ENCODE measurements at regions not wholly inside any gene's neighbourhood (a gene's known extent, or its start where the extent isn't known, plus 50 kb on each side); places are given as distances from the start of the nearest gene placed in this dataset.
"Not testable (repeated sequence)": the region's sequence is repeated elsewhere in the genome, so short reads cannot be mapped to it uniquely, and the experiment has no call there.

DNA sequence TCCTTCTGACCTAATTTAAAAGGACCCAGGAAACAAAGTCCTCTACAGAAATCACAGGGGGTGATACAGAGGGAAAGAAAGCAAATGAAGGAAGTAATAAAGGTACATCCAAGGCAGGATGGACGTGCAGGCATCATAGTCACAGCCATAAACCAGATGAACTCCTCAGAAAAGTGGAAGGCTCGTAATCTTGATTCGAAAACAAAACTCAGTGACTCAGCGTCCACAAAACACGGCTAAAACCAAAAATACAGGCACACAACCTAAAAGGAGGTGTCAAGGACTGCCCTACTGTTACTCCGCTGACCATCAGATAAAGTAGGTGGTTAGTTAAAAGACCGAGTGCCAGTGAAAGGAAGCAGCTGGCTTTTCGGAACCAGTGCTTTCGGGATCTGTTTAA lies 81.5 kb downstream of the TRIM69 start:
- not testable (repeated sequence) for FAIRE-seq

DNA sequence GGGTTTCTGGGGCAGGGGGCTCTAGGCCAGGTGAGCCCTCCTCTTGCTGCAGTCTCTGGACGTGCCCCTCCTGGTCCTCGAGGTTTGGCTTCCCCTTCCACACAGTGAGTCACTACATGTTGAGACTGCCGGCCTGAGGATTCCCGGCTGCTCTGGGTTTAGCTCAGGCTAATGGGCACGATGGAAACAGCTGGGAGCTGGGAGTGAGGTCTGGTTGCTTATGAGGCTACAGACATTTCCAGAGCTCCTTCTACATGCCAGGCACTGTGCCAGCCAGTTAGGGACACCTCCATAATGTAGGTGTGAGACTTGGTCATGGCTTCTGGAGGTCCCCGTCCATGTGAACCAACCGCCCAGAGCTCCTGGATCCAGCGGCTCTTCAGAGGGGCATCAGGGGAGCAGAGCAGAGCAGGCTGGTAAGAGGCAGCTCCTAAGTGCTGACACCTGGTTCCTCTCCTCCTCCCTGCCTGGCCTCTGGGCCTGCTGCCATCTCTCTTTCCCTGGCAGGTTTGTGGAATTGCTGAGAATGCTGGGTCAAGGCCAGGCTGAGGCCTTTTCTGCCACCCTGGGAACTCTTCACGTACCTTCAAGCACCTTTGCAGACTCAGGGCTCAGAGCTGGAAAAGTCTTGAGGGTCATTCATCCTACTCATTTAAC lies 83.1 kb downstream of the TRIM69 start:
- FAIRE-seq, result not testable (repeated sequence)

DNA sequence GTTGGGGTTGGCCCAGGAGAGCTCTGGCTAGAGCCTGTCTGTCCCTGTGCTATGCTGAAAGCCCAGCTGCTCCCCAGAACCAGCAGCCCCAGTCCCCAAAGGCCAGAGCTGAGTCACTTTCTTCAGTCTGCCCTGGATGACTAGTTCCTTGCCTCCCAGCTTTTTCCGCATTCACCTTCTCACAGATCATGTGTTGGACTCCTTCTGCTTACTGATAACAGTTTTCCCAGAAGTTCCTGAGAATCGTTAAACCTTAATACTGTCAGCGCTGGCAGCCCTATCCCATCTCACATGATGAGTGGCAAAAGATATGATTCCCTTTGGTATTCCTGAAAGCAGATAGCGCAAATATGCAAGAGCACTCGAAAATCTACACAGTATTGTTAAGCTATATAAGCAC lies 84.2 kb downstream of the TRIM69 start:
- FAIRE-seq, result not testable (repeated sequence)

DNA sequence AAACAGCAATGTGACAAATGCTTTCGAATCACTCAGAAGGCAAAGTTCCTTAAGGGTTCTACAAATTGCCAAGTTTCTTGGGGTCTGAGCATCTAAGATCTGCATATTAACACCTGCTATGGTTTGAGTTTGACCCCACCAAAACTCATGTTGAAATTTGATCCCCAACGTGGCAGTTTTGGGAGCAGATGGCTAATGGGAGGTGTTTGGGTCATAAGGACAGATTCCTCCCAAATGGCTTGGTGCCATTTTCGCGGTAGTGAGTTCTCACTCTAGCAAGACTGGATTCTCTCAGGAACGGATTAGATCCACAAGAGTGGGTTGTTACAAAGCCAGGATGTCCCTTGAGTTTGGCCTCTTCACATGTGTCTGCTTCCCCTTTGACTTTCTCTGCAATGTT lies 84.6 kb downstream of the TRIM69 start:
- FAIRE-seq, result not testable (repeated sequence)

DNA sequence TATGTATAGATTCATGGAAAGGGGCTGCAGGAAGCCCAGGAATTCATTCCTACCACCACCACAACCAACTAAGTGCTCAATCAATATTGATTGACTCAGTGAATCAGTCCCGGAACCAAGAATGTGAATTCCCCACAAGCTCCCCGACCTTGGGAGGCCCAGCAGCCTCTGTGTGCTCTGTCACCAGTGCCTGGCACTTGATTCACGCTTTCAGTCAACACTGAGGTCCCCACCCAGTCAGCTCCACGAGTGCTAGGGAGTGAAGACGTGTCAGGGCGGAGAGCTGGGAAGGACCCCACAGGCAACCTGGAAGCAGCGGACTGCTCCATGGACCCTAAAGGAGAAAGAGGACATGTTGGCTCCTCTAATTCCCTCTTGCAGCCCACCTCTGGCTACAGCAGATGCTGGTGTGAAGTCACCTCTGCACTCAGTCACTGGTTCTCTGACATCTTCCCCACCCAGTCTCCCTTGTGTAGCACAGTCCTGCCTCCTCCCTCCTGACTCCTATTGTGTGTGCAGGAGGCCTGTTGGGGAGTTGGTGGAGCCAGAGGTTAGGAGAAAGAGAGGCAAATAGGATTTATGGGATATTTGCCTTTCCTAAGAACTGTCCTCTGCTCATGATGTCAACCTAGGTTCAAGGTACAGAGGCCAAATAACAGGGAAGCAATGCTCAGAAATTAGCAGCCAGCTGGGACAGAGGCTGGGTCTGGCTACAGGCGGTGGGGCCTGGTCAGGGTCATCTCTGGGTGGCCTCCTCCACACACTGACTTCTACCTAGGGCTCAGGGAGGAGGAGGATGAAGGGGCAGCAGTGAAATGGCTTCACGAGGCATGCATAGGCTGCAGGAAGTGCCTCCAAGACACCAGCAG lies 88.2 kb downstream of the TRIM69 start:
- not testable (repeated sequence) for FAIRE-seq

DNA sequence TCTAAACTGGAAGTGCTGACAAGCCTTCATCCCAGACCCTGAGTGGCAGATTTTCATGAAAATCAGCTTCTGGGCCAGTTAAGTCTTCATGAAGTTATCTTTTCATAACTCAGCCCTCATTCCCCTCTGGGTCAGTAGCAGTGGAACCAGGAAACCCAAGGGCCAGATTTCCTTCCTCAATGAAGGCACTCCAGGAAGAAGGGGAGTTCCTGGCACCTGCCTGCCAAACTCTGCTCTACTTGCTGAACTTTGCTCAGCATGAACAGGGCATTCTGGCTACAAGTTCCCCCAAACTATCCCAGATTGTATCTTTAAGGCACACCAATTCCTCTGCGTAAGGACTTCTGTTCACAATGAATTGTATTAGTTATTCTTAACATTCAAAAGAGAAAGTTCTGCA lies 90.3 kb downstream of the TRIM69 start:
- not testable (repeated sequence) for FAIRE-seq

DNA sequence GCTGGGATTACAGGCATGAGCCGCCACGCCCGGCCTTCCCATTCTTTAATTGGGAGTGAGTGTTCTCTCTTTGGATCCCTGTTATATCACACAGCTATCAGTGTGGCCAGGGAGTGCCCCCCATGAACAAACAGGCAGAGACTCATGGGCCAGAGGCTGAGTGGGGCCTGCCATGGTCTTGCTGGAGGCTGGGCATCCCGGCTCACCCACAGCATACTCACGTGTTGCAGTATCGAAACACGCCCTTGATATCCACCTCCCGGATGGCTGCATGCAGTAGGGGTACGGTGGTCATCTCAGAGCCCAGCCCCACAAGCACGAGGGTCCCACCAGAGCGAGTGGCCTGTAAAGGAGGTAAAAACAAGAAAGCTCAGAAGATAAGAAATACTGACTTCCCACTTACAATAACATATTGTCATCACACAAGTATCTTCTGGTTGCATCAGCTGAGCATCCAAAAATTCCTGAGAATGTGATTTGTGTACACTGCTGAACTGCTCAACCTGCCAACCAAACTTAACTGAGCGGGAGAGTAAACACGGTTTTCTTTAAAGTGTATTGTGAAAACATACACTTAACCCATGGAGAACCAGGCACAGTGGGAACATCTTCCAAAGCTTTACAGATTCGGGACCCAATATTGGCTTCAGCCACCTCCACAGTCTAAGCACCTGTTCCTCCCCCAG lies 92.0 kb downstream of the TRIM69 start:
- FAIRE-seq, result not testable (repeated sequence)

DNA sequence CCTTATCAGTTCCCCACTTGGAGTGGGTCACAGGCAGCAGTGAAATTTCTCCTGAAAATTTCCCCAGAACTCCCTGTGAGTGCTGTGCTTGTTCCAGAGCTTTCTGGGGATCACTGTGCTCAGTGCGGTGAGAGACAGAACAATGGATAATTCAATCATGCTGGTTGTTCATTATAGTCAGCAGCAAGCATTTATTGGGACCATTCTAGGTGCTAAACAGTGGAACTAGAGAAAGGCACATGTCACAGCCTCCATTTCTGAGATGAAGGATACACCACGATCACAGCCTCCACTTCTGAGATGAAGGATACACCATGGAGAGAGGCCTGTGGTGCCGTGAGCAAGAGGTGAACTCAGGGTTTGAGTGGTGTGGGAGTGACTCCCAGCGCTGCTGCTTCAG lies 92.8 kb downstream of the TRIM69 start:
- FAIRE-seq, result not testable (repeated sequence)

DNA sequence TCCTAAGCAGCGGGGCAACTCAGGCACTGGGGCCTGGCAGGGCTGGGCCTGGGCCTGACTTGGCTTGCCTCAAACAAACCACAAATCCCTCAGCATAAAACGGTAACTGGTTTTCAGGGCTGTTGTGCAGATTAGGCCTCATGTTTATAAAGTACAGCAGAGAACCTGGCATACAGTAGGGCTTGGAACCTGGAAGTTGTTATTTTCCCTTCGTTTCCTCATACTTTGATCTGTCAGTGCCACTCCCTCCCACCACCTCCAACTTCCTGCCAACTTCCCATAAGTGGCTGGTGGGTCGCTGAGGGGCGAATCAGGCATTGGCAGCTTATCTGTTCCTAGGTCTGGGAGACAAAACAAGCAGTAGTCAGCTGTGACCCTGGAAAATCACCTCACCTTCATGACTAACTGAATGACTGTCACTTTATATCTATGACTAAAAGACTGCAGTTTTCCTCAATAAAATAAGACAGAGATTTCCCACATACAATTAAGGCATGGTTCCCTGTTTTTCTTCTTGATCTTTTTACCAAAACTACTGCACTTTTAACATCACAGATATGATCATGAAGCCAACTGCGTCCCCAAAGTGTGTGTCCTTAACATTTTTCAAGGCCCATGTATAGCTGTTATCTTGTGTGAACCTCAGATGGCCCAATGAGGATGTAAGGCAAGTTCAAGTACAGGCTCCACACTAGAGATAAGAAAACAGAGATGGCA lies 94.5 kb downstream of the TRIM69 start:
- FAIRE-seq, result not testable (repeated sequence)

DNA sequence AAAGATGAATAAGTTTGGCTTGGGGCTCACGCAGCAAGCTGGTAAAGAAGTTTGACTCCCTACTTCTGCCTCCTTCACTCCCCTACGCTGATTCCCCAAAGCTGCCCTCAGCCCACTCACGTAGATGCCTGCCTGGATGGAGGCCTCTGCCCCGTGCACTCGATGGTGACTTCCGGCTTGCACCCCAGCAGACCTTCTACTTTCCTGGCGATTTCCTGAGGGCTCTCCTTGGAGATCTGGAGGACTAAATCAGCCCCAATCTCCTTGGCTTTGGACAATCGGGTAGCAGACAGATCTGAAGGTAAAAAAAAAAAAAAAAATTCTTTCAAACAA lies 95.0 kb downstream of the TRIM69 start:
- not testable (repeated sequence) for FAIRE-seq

DNA sequence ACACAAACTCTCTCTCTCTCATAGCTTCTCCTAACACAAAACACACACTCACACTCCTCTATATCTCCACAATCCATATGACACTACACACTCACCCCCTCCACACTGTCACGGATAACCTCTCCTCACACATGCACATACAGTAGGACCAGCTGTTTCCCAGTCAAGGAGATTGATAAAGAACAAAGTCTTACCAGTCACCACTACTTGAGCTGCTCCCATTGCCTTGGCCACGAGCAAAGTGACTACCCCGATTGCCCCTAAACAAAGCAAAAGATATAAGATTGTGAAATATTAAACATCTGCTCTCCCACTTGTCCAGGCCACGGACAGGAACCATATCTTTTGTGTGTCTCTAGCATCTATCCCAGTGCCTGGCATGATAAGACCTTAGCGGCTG lies 95.8 kb downstream of the TRIM69 start:
- not testable (repeated sequence) for FAIRE-seq

DNA sequence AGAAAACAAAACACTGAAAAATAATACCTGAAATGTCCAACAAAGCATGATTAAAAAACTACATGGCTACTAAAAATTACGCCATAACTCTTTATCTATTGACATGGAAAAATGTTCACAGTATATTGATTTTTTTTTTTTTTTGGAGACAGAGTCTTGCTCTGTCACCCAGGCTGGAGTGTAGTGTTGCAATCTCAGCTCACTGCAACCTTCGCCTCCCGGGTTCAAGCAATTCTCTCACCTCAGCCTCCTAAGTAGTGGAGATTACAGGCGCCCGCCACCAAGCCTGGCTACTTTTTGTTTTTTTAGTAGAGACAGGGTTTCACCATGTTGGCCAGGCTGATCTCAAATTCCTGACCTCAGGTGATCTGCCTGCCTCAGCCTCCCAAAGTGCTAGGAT lies 96.8 kb downstream of the TRIM69 start:
- FAIRE-seq, result not testable (repeated sequence)

DNA sequence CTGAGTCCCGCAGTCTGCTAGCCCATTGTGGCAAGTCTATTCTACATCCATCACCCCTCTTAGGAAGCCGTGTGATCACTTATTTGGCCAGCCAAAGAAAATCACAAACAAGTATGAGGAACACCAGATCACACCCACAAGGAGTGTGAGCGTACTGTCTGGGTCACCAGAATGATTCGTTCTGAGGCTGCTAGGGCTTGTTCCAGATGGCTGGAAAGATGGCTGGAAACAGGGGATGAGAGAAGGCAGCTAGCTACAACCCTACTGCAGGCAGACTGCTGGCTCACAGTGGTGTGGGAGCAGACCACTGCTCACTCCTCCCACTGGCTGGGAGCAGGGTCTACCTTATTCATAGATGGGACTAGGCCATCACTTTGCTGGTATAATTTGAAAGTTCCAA lies 97.4 kb downstream of the TRIM69 start:
- FAIRE-seq, result not testable (repeated sequence)

DNA sequence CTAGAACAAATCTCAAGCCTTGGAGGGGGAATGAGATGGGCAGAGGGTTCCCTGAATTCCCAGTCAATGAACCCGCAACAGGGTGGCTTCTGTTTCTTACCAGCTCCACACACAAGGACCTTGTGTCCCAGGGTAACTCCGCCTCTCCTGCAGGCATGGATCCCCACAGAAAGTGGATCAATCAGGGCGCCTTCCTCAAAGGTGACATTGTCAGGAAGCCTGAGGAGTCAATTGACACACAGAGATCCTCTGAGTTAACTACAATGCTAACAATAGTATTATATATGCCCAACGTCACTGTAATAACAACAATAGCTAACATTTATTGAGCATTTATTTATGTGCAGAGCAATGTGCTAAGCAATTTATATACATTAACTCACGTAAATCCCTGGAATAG lies 98.8 kb downstream of the TRIM69 start:
- FAIRE-seq, result not testable (repeated sequence)

DNA sequence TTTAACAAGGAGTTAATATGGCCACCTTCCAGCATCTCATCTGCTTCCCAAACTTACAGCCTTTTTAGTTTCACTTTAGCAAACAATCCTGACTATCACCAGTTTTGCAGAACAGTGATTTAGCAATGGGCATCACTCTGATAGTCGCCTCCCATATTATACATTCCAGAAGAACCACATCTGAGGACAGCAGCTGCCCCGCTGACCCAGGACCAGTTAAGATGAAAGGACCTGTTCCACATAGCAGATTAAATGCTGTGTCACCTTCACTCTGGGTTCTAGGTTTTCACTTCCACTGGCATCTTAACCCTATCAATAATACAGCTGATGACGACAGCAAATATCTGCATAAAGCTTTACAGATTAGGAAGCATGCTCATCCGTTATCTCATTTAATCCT lies 99.8 kb downstream of the TRIM69 start:
- no peak for FAIRE-seq

DNA sequence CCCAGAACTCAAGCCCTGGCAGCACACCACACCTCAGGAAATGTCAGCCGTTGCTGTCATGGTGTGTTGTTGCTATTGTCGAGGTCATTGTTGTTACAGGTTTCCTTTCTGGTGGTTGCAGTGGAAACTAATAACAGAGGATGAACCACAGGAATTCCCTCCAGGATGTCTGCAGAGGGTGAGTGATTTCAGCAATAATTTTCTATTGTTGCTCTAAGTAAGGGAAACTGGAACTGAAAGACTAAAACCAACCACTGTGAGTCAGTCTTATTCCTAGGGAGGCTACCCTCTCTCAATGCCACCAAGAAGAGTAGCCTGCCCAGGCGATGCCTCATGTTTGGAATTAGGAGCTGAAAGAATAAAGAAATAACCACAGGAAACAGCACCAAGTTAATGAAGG lies 102.6 kb downstream of the TRIM69 start:
- not testable (repeated sequence) for FAIRE-seq

DNA sequence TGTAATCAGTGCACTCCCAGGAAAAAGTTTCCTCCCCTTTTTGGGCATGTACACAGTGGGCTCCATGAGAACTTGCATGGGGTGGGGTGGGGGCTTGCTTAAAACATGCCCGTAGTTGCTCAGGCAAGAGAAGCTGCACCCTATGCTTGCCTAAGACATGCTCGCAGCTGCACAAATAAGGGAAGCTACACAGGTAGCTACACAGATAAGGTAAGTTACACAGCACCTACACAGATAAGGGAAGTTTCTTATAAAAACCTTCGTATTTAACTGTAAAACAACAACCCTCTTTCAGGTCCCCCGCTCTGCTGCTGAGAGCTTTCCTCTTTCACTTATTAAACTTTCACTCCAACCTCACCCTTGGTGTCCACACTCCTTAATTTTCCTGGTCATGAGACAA lies 105.4 kb downstream of the TRIM69 start:
- FAIRE-seq, result not testable (repeated sequence)

DNA sequence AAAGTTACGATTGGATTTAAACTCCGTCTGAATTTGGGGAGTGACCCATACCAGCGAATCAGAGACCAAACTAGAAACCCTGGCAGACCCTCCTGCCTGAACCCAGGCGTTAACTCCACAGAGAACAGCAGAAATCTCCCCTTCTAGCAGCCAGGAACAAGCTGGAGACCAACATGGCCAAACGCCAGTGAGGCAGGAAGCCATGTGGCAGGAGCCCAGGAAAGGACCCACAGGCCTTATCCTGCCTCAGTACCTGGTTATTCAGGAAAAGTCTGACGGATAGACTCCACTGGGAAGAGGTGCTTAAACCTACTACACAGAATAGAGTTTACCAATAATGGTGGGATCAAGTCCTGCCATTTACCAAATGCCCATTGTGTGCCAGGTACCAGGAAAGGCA lies 106.6 kb downstream of the TRIM69 start:
- FAIRE-seq, result not testable (repeated sequence)

DNA sequence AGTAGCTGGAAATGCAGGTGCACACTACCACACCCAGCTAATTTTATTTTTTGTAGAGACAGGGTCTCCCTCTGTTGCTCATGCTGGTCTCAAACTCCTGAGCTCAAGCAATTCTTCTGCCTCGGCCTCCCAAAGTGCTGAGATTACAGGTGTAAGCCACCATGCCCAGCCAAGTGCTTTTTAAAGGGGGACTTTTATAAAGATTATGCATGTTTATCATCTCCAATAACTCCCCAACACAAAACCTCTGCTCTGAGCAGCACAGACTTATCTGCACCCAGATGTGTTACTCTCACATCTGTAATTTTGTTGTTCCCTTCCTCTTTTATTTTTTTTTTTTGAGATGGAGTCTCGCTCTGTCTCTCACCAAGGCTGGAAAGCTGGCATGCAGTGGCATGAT lies 108.6 kb downstream of the TRIM69 start:
- FAIRE-seq, result not testable (repeated sequence)

DNA sequence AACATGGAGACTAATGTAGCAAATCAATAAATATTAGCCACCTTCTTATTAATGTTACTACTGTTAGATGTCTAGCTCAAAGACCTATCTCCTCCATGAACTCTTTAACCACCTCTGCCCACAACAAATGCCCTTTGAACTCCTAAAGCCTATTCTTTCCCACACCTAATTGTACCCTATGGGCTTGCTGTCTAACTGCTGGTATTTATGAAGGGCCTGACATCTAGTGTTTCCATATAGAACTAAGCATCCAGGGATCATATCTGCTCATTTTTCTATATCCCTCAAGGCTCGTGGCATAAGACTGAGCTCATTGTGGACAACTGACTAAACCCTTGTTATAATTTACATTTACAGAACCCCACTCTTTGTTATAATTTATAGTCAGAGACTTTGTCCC lies 109.8 kb downstream of the TRIM69 start:
- not testable (repeated sequence) for FAIRE-seq

DNA sequence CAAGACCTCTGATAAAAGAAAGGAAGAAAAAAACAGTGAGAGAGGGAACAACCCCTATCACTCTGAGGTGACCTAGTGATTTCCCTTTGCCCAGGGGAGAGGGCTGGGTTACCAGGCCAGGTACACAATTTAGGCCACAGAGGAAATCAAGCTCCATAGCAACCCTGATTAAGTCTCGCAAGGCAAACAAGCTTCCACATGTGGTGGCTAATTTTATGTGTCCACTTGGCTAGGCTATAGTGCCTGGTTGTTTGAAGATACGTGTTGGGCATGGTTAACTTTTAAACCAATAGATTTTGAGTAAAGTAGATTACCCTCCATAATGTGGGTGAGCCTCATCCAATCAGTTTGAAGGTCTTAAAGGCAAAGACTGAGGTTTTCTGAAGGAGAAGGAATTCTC lies 108.9 kb upstream of the TERB2 start:
- not testable (repeated sequence) for FAIRE-seq

DNA sequence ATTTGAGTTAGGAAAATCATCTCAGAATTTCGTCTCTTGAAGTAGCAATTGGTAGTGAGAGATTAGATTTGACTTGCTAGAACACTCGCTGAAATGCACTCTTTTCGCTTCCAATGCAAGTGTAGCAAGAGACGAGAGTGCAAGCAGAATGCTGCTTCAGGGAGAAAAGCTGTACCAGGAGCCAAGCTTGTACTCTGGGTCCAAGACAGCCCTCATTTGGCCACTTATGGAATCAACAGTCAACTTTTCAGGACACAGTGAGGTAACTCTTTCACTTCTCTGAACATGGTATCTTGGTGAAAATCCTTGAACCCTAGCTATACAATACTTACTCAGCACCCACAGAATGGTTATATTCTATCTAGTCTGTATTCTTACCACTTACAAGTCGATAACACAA lies 107.6 kb upstream of the TERB2 start:
- FAIRE-seq, result not testable (repeated sequence)

All from G401.6 (cell line).